HCT116 (cell line): ENCODE measurements at regions not wholly inside any gene's neighbourhood (a gene's known extent, or its start where the extent isn't known, plus 50 kb on each side); places are given as distances from the start of the nearest gene placed in this dataset.

ENCODE experiments used
- EZH2 ChIP-seq: fragments of 200-600 bp; sonication (generic); IDR thresholded peaks from 2 replicates; pipeline ENCODE4 v1.6.1; 2017; ENCODE audit warnings: antibody characterized with exemption, mixed run types
- POLR2A ChIP-seq: IDR thresholded peaks from 2 replicates; pipeline ENCODE4 v1.7.0; 2011; ENCODE audit warnings: borderline replicate concordance; ENCODE audit not compliant: insufficient read depth, insufficient read length; ENCODE audit errors: extremely low read depth
- TF ChIP-seq, protein P1 (sequence below), 3 experiments: fragments of 200-600 bp in 1 of 3; sonication (generic) in 1 of 3; IDR thresholded peaks in 2 of 3; conservative IDR thresholded peaks in 1 of 3; 2 replicates each; pipeline ENCODE4 v1.5.1; 2012 to 2017; ENCODE audit warnings: low read depth in 2 of 3, low read length in 2 of 3, antibody characterized with exemption in 1 of 3, borderline replicate concordance in 1 of 3, control low read depth in 1 of 3, mild to moderate bottlenecking in 1 of 3, mixed read lengths in 1 of 3, mixed run types in 1 of 3, moderate library complexity in 1 of 3; ENCODE audit not compliant: insufficient read depth in 1 of 3
- TF ChIP-seq, protein P2 (sequence below): IDR thresholded peaks from 2 replicates; pipeline ENCODE4 v1.6.1; 2012; ENCODE audit warnings: low read depth
- TF ChIP-seq, protein P3 (sequence below): IDR thresholded peaks from 2 replicates; pipeline ENCODE4 v1.6.1; 2012

DNA sequence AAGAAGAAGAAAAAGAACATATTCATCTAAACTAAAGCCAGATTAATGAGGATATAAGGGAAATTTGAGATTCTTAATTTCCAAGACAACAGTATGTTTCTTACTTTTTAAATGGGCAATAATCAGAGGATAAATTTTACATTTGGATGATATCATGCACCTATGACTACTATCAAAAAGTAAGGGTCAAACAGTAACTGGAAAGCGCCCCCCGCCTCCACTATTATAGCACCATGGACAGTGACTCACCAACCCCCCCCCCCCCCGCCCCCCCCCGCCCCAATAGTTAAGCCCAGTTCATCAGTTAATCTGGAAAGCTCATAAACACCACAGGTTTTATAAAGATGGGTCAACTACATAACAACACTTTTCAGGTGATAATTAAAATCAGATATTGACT is 194.3 kb upstream of the DGKB start:
- TF ChIP-seq, protein P1, sequence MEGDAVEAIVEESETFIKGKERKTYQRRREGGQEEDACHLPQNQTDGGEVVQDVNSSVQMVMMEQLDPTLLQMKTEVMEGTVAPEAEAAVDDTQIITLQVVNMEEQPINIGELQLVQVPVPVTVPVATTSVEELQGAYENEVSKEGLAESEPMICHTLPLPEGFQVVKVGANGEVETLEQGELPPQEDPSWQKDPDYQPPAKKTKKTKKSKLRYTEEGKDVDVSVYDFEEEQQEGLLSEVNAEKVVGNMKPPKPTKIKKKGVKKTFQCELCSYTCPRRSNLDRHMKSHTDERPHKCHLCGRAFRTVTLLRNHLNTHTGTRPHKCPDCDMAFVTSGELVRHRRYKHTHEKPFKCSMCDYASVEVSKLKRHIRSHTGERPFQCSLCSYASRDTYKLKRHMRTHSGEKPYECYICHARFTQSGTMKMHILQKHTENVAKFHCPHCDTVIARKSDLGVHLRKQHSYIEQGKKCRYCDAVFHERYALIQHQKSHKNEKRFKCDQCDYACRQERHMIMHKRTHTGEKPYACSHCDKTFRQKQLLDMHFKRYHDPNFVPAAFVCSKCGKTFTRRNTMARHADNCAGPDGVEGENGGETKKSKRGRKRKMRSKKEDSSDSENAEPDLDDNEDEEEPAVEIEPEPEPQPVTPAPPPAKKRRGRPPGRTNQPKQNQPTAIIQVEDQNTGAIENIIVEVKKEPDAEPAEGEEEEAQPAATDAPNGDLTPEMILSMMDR (IDR thresholded peaks at IDR 0.05 in 2 of 3, conservative IDR thresholded peaks at IDR 0.05 in 1 of 3; ENCODE audit: borderline replicate concordance in 1 of 3, insufficient read depth in 1 of 3, low read depth in 2 of 3, low read length in 2 of 3), result no peak
- no peak for TF ChIP-seq POLR2A
- no peak for TF ChIP-seq EZH2
- TF ChIP-seq, protein P2, sequence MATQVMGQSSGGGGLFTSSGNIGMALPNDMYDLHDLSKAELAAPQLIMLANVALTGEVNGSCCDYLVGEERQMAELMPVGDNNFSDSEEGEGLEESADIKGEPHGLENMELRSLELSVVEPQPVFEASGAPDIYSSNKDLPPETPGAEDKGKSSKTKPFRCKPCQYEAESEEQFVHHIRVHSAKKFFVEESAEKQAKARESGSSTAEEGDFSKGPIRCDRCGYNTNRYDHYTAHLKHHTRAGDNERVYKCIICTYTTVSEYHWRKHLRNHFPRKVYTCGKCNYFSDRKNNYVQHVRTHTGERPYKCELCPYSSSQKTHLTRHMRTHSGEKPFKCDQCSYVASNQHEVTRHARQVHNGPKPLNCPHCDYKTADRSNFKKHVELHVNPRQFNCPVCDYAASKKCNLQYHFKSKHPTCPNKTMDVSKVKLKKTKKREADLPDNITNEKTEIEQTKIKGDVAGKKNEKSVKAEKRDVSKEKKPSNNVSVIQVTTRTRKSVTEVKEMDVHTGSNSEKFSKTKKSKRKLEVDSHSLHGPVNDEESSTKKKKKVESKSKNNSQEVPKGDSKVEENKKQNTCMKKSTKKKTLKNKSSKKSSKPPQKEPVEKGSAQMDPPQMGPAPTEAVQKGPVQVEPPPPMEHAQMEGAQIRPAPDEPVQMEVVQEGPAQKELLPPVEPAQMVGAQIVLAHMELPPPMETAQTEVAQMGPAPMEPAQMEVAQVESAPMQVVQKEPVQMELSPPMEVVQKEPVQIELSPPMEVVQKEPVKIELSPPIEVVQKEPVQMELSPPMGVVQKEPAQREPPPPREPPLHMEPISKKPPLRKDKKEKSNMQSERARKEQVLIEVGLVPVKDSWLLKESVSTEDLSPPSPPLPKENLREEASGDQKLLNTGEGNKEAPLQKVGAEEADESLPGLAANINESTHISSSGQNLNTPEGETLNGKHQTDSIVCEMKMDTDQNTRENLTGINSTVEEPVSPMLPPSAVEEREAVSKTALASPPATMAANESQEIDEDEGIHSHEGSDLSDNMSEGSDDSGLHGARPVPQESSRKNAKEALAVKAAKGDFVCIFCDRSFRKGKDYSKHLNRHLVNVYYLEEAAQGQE, result peak; percentile 17
- TF ChIP-seq, protein P3, sequence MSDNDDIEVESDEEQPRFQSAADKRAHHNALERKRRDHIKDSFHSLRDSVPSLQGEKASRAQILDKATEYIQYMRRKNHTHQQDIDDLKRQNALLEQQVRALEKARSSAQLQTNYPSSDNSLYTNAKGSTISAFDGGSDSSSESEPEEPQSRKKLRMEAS, result no peak
